ENCODE measurements at regions not wholly inside any gene's neighbourhood (a gene's known extent, or its start where the extent isn't known, plus 50 kb on each side); places are given as distances from the start of the nearest gene placed in this dataset.
"Not testable (repeated sequence)": the region's sequence is repeated elsewhere in the genome, so short reads cannot be mapped to it uniquely, and the experiment has no call there.

- no peak for DNase-seq
Measured at GRCh38 chr5:159547466-159548195, 217.3 kb upstream of the IL12B start.

GRCh38 chr5:159548517-159548916, 218.2 kb upstream of the IL12B start:
- DNase-seq, result no peak

- no peak for DNase-seq
Measured at GRCh38 chr5:159549046-159549445, 218.8 kb upstream of the IL12B start.

- DNase-seq, result no peak
Measured at GRCh38 chr5:159550951-159551350, 220.7 kb upstream of the IL12B start.

GRCh38 chr5:159552751-159553150, 222.5 kb upstream of the IL12B start:
- DNase-seq, result no peak

- DNase-seq, result no peak
Measured at GRCh38 chr5:159553792-159554191, 223.5 kb upstream of the IL12B start.

- DNase-seq, result no peak
Measured at GRCh38 chr5:159555084-159555483, 224.8 kb upstream of the IL12B start.

- DNase-seq, result no peak
Measured at GRCh38 chr5:159559337-159559736, 229.1 kb upstream of the IL12B start.

- no peak for DNase-seq
Measured at GRCh38 chr5:159560088-159560487, 229.8 kb upstream of the IL12B start.

- no peak for DNase-seq
Measured at GRCh38 chr5:159564031-159564430, 233.7 kb upstream of the IL12B start.

GRCh38 chr5:159566832-159567231, 236.5 kb upstream of the IL12B start:
- no peak for DNase-seq

- no peak for DNase-seq
Measured at GRCh38 chr5:159567461-159567860, 237.2 kb upstream of the IL12B start.

- no peak for DNase-seq
Measured at GRCh38 chr5:159571501-159572244, 241.4 kb upstream of the IL12B start.

GRCh38 chr5:159576902-159577301, 246.6 kb upstream of the IL12B start:
- no peak for DNase-seq

- no peak for DNase-seq
Measured at GRCh38 chr5:159581502-159582249, 251.4 kb upstream of the IL12B start.

GRCh38 chr5:159582756-159583541, 252.7 kb upstream of the IL12B start:
- no peak for DNase-seq

GRCh38 chr5:159586921-159587320, 256.6 kb upstream of the IL12B start:
- DNase-seq, result no peak

- DNase-seq, result no peak
Measured at GRCh38 chr5:159588941-159589340, 258.7 kb upstream of the IL12B start.

GRCh38 chr5:159593518-159594073, 263.3 kb upstream of the IL12B start:
- no peak for DNase-seq

GRCh38 chr5:159595561-159595960, 265.3 kb upstream of the IL12B start:
- DNase-seq, result not testable (repeated sequence)

- no peak for DNase-seq
Measured at GRCh38 chr5:159601216-159601615, 270.9 kb upstream of the IL12B start.

GRCh38 chr5:159602434-159602833, 272.1 kb upstream of the IL12B start:
- no peak for DNase-seq

GRCh38 chr5:159605585-159605984, 275.3 kb upstream of the IL12B start:
- DNase-seq, result no peak
